ENCODE measurements at regions not wholly inside any gene's neighbourhood (a gene's known extent, or its start where the extent isn't known, plus 50 kb on each side); places are given as distances from the start of the nearest gene placed in this dataset.

- Histone ChIP-seq H3K9me3 (ENCODE audit: control insufficient read depth in 2 of 2, insufficient read depth in 1 of 2, low read length in 1 of 2) (no peaks in the 10 kb centered on the region), H3K27ac (ENCODE audit: low read depth in 1 of 2, low read length in 1 of 2) (no peak overlapping the region), H3K4me1 (ENCODE audit: control insufficient read depth in 2 of 2, insufficient read depth in 2 of 2, low read length in 2 of 2) (no peaks in the 10 kb centered on the region), H3K36me3 (ENCODE audit: control insufficient read depth in 2 of 2, insufficient read depth in 2 of 2, low read length in 1 of 2) (no peaks in the 10 kb centered on the region), H3K27me3 (ENCODE audit: control insufficient read depth in 2 of 2, insufficient read depth in 1 of 2, low read length in 1 of 2) (no peaks in the 10 kb centered on the region), H3K4me3 (ENCODE audit: low read length in 2 of 2) (no peak overlapping the region)
- WGBS = 13% methylated on average over 3 of the region's 3 CpGs
- DNase-seq (ENCODE audit: low read depth in 6 of 9, low spot score in 9 of 9) = peak in 6 of 9 donors; percentile 3 to 43 (median 6)
These were observed 777.5 kb downstream of the ADGRL2 start for GRCh38 chr1:82578086-82578726.

GRCh38 chr1:82567348-82567747 lies 766.6 kb downstream of the ADGRL2 start:
- no peak for DNase-seq (ENCODE audit: low read depth in 6 of 9, low spot score in 9 of 9)
- Histone ChIP-seq H3K4me3 (ENCODE audit: low read length in 2 of 2) (no peak overlapping the region), H3K27ac (ENCODE audit: low read depth in 1 of 2, low read length in 1 of 2) (no peak overlapping the region), H3K36me3 (ENCODE audit: control insufficient read depth in 2 of 2, insufficient read depth in 2 of 2, low read length in 1 of 2) (no peaks in the 10 kb centered on the region), H3K9me3 (ENCODE audit: control insufficient read depth in 2 of 2, insufficient read depth in 1 of 2, low read length in 1 of 2) (no peaks in the 10 kb centered on the region), H3K4me1 (ENCODE audit: control insufficient read depth in 2 of 2, insufficient read depth in 2 of 2, low read length in 2 of 2) (no peaks in the 10 kb centered on the region), H3K27me3 (ENCODE audit: control insufficient read depth in 2 of 2, insufficient read depth in 1 of 2, low read length in 1 of 2) (no peaks in the 10 kb centered on the region)
- 96% methylated on average over 3 of the region's 3 CpGs for WGBS

- H3K4me1 ChIP-seq (ENCODE audit: control insufficient read depth in 2 of 2, insufficient read depth in 2 of 2, low read length in 2 of 2) = no peaks in the 10 kb centered on the region
- no peak overlapping the region for H3K27ac ChIP-seq (ENCODE audit: low read depth in 1 of 2, low read length in 1 of 2)
- no peaks in the 10 kb centered on the region for H3K27me3 ChIP-seq (ENCODE audit: control insufficient read depth in 2 of 2, insufficient read depth in 1 of 2, low read length in 1 of 2)
- H3K4me3 ChIP-seq (ENCODE audit: low read length in 2 of 2) = no peak overlapping the region
- H3K36me3 ChIP-seq (ENCODE audit: control insufficient read depth in 2 of 2, insufficient read depth in 2 of 2, low read length in 1 of 2) = no peaks in the 10 kb centered on the region
- H3K9me3 ChIP-seq (ENCODE audit: control insufficient read depth in 2 of 2, insufficient read depth in 1 of 2, low read length in 1 of 2) = no peaks in the 10 kb centered on the region
- no peak for DNase-seq (ENCODE audit: low read depth in 6 of 9, low spot score in 9 of 9)
- 90% methylated on average over 6 of the region's 6 CpGs for WGBS
These were observed 764.8 kb downstream of the ADGRL2 start for GRCh38 chr1:82565546-82565945.

- no peak overlapping the region for H3K27ac ChIP-seq (ENCODE audit: low read depth in 1 of 2, low read length in 1 of 2)
- WGBS = 89% methylated on average over 3 of the region's 3 CpGs
- DNase-seq (ENCODE audit: low read depth in 6 of 9, low spot score in 9 of 9) = no peak
- no peaks in the 10 kb centered on the region for H3K4me1 ChIP-seq (ENCODE audit: control insufficient read depth in 2 of 2, insufficient read depth in 2 of 2, low read length in 2 of 2)
- H3K36me3 ChIP-seq (ENCODE audit: control insufficient read depth in 2 of 2, insufficient read depth in 2 of 2, low read length in 1 of 2) = no peaks in the 10 kb centered on the region
- no peak overlapping the region for H3K4me3 ChIP-seq (ENCODE audit: low read length in 2 of 2)
- H3K9me3 ChIP-seq (ENCODE audit: control insufficient read depth in 2 of 2, insufficient read depth in 1 of 2, low read length in 1 of 2) = no peaks in the 10 kb centered on the region
- H3K27me3 ChIP-seq (ENCODE audit: control insufficient read depth in 2 of 2, insufficient read depth in 1 of 2, low read length in 1 of 2) = no peaks in the 10 kb centered on the region
These were observed 764.4 kb downstream of the ADGRL2 start for GRCh38 chr1:82565146-82565545.

- no peak for DNase-seq (ENCODE audit: low read depth in 6 of 9, low spot score in 9 of 9)
- H3K27ac ChIP-seq (ENCODE audit: low read depth in 1 of 2, low read length in 1 of 2) = no peak overlapping the region
- H3K4me3 ChIP-seq (ENCODE audit: low read length in 2 of 2) = no peak overlapping the region
These were observed 763.6 kb downstream of the ADGRL2 start for GRCh38 chr1:82564333-82564732.

GRCh38 chr1:82562448-82562847 lies 761.7 kb downstream of the ADGRL2 start:
- Histone ChIP-seq H3K27ac (ENCODE audit: low read depth in 1 of 2, low read length in 1 of 2) (no peak overlapping the region), H3K36me3 (ENCODE audit: control insufficient read depth in 2 of 2, insufficient read depth in 2 of 2, low read length in 1 of 2) (no peaks in the 10 kb centered on the region), H3K4me3 (ENCODE audit: low read length in 2 of 2) (no peak overlapping the region), H3K27me3 (ENCODE audit: control insufficient read depth in 2 of 2, insufficient read depth in 1 of 2, low read length in 1 of 2) (no peaks in the 10 kb centered on the region), H3K9me3 (ENCODE audit: control insufficient read depth in 2 of 2, insufficient read depth in 1 of 2, low read length in 1 of 2) (no peaks in the 10 kb centered on the region), H3K4me1 (ENCODE audit: control insufficient read depth in 2 of 2, insufficient read depth in 2 of 2, low read length in 2 of 2) (no peaks in the 10 kb centered on the region)
- no peak for DNase-seq (ENCODE audit: low read depth in 6 of 9, low spot score in 9 of 9)
- 79% methylated on average over 2 of the region's 2 CpGs for WGBS

More at GRCh38 chr1:82564333-82564732, 763.6 kb downstream of the ADGRL2 start:
- H3K9me3 ChIP-seq (ENCODE audit: control insufficient read depth in 2 of 2, insufficient read depth in 1 of 2, low read length in 1 of 2) = no peaks in the 10 kb centered on the region
- H3K27me3 ChIP-seq (ENCODE audit: control insufficient read depth in 2 of 2, insufficient read depth in 1 of 2, low read length in 1 of 2) = no peaks in the 10 kb centered on the region
- 96% methylated on average over 2 of the region's 2 CpGs for WGBS
- no peaks in the 10 kb centered on the region for H3K36me3 ChIP-seq (ENCODE audit: control insufficient read depth in 2 of 2, insufficient read depth in 2 of 2, low read length in 1 of 2)
- H3K4me1 ChIP-seq (ENCODE audit: control insufficient read depth in 2 of 2, insufficient read depth in 2 of 2, low read length in 2 of 2) = no peaks in the 10 kb centered on the region

GRCh38 chr1:82560566-82560965 lies 759.8 kb downstream of the ADGRL2 start:
- Histone ChIP-seq H3K36me3 (ENCODE audit: control insufficient read depth in 2 of 2, insufficient read depth in 2 of 2, low read length in 1 of 2) (no peaks in the 10 kb centered on the region), H3K9me3 (ENCODE audit: control insufficient read depth in 2 of 2, insufficient read depth in 1 of 2, low read length in 1 of 2) (no peaks in the 10 kb centered on the region), H3K27ac (ENCODE audit: low read depth in 1 of 2, low read length in 1 of 2) (no peak overlapping the region), H3K4me3 (ENCODE audit: low read length in 2 of 2) (no peak overlapping the region), H3K4me1 (ENCODE audit: control insufficient read depth in 2 of 2, insufficient read depth in 2 of 2, low read length in 2 of 2) (no peaks in the 10 kb centered on the region), H3K27me3 (ENCODE audit: control insufficient read depth in 2 of 2, insufficient read depth in 1 of 2, low read length in 1 of 2) (no peaks in the 10 kb centered on the region)
- no peak for DNase-seq (ENCODE audit: low read depth in 6 of 9, low spot score in 9 of 9)

GRCh38 chr1:82555501-82555900 lies 754.8 kb downstream of the ADGRL2 start:
- H3K4me1 ChIP-seq (ENCODE audit: control insufficient read depth in 2 of 2, insufficient read depth in 2 of 2, low read length in 2 of 2) = no peaks in the 10 kb centered on the region
- 45% methylated on average over 1 of the region's 1 CpG for WGBS
- no peak for DNase-seq (ENCODE audit: low read depth in 6 of 9, low spot score in 9 of 9)

GRCh38 chr1:82549841-82550240 lies 749.1 kb downstream of the ADGRL2 start:
- WGBS = 89% methylated on average over 4 of the region's 4 CpGs
- no peaks in the 10 kb centered on the region for H3K36me3 ChIP-seq (ENCODE audit: control insufficient read depth in 2 of 2, insufficient read depth in 2 of 2, low read length in 1 of 2)
- H3K27ac ChIP-seq (ENCODE audit: low read depth in 1 of 2, low read length in 1 of 2) = no peak overlapping the region
- no peaks in the 10 kb centered on the region for H3K9me3 ChIP-seq (ENCODE audit: control insufficient read depth in 2 of 2, insufficient read depth in 1 of 2, low read length in 1 of 2)
- no peaks in the 10 kb centered on the region for H3K4me1 ChIP-seq (ENCODE audit: control insufficient read depth in 2 of 2, insufficient read depth in 2 of 2, low read length in 2 of 2)
- no peak for DNase-seq (ENCODE audit: low read depth in 6 of 9, low spot score in 9 of 9)
- no peaks in the 10 kb centered on the region for H3K27me3 ChIP-seq (ENCODE audit: control insufficient read depth in 2 of 2, insufficient read depth in 1 of 2, low read length in 1 of 2)
- no peak overlapping the region for H3K4me3 ChIP-seq (ENCODE audit: low read length in 2 of 2)

More at GRCh38 chr1:82555501-82555900, 754.8 kb downstream of the ADGRL2 start:
- Histone ChIP-seq H3K36me3 (ENCODE audit: control insufficient read depth in 2 of 2, insufficient read depth in 2 of 2, low read length in 1 of 2) (no peaks in the 10 kb centered on the region), H3K27ac (ENCODE audit: low read depth in 1 of 2, low read length in 1 of 2) (no peak overlapping the region), H3K27me3 (ENCODE audit: control insufficient read depth in 2 of 2, insufficient read depth in 1 of 2, low read length in 1 of 2) (no peaks in the 10 kb centered on the region), H3K4me3 (ENCODE audit: low read length in 2 of 2) (no peak overlapping the region), H3K9me3 (ENCODE audit: control insufficient read depth in 2 of 2, insufficient read depth in 1 of 2, low read length in 1 of 2) (no peaks in the 10 kb centered on the region)

GRCh38 chr1:82542766-82543165 lies 742.0 kb downstream of the ADGRL2 start:
- no peaks in the 10 kb centered on the region for H3K4me1 ChIP-seq (ENCODE audit: control insufficient read depth in 2 of 2, insufficient read depth in 2 of 2, low read length in 2 of 2)
- no peak overlapping the region for H3K27ac ChIP-seq (ENCODE audit: low read depth in 1 of 2, low read length in 1 of 2)
- no peaks in the 10 kb centered on the region for H3K9me3 ChIP-seq (ENCODE audit: control insufficient read depth in 2 of 2, insufficient read depth in 1 of 2, low read length in 1 of 2)
- no peaks in the 10 kb centered on the region for H3K27me3 ChIP-seq (ENCODE audit: control insufficient read depth in 2 of 2, insufficient read depth in 1 of 2, low read length in 1 of 2)
- H3K4me3 ChIP-seq (ENCODE audit: low read length in 2 of 2) = no peak overlapping the region
- no peaks in the 10 kb centered on the region for H3K36me3 ChIP-seq (ENCODE audit: control insufficient read depth in 2 of 2, insufficient read depth in 2 of 2, low read length in 1 of 2)
- DNase-seq (ENCODE audit: low read depth in 6 of 9, low spot score in 9 of 9) = no peak
